ENCODE measurements at regions not wholly inside any gene's neighbourhood (a gene's known extent, or its start where the extent isn't known, plus 50 kb on each side); places are given as distances from the start of the nearest gene placed in this dataset.

- TF ChIP-seq, protein P1, sequence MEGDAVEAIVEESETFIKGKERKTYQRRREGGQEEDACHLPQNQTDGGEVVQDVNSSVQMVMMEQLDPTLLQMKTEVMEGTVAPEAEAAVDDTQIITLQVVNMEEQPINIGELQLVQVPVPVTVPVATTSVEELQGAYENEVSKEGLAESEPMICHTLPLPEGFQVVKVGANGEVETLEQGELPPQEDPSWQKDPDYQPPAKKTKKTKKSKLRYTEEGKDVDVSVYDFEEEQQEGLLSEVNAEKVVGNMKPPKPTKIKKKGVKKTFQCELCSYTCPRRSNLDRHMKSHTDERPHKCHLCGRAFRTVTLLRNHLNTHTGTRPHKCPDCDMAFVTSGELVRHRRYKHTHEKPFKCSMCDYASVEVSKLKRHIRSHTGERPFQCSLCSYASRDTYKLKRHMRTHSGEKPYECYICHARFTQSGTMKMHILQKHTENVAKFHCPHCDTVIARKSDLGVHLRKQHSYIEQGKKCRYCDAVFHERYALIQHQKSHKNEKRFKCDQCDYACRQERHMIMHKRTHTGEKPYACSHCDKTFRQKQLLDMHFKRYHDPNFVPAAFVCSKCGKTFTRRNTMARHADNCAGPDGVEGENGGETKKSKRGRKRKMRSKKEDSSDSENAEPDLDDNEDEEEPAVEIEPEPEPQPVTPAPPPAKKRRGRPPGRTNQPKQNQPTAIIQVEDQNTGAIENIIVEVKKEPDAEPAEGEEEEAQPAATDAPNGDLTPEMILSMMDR (conservative IDR thresholded peaks at IDR 0.05): no peak
- no peak for TF ChIP-seq EZH2 (IDR thresholded peaks at IDR 0.05; ENCODE audit: low read depth)
Observed at GRCh38 chr9:79817438-79818004, 245.8 kb downstream of the TLE4 start.
